GM12878 (cell line): ENCODE measurements at regions not wholly inside any gene's neighbourhood (a gene's known extent, or its start where the extent isn't known, plus 50 kb on each side); places are given as distances from the start of the nearest gene placed in this dataset.

Source experiments
- ATAC-seq: fragments of 200-7000 bp; cut with Tn5 transposase; 3 replicates; pipeline ENCODE4 v1.9.1; 2020; ENCODE audit warnings: mild to moderate bottlenecking, moderate library complexity
- BruUV-seq: library from RNA; stranded (reverse); fragments of 400-500 nt; replicated peaks from 2 replicates; lab custom pipeline; 2021; lab: Mats Ljungman, UMichigan
- CTCF ChIA-PET: fragments of 300-600 bp; sonication (Branson Sonifier 250); formaldehyde crosslinking; extraction: SDS; loops from one replicate; lab custom pipeline; 2021; ENCODE audit warnings: inconsistent platforms; lab: Yijun Ruan, JAX
- POLR2A ChIA-PET: fragments of 350-600 bp; formaldehyde crosslinking; extraction: SDS; loops from one replicate; lab custom pipeline; 2021; ENCODE audit warnings: inconsistent platforms; lab: Charles Lee
- RAD21 ChIA-PET: fragments of 300-600 bp; sonication (Branson Sonifier 250); formaldehyde crosslinking; loops from one replicate; lab custom pipeline; 2023; ENCODE audit warnings: antibody characterized with exemption; ENCODE audit not compliant: unreplicated experiment; lab: Charles Lee
- SMC1A ChIA-PET: fragments of 300-600 bp; sonication (Branson Sonifier 250); formaldehyde crosslinking; loops from one replicate; lab custom pipeline; 2023; ENCODE audit not compliant: unreplicated experiment, uncharacterized antibody; lab: Charles Lee
- DNase-seq: peaks from one replicate; pipeline ENCODE4 v3.0.0-alpha.2; 2011; ENCODE audit warnings: low read depth, low spot score
- FAIRE-seq: peaks from 3 replicates; lab custom pipeline; 2011; peaks lifted over from hg19 to GRCh38; lab: Jason Lieb, UNC
- H2AFZ ChIP-seq: 2 replicates; pipeline ENCODE4 v1.6.0; 2011; ENCODE audit warnings: low read depth, low read length, control low read depth; ENCODE audit not compliant: control insufficient read depth
- H3K27ac ChIP-seq: 2 replicates; pipeline ENCODE4 v1.5.1; 2011; ENCODE audit warnings: control low read depth; ENCODE audit not compliant: control insufficient read depth, insufficient read depth
- H3K27me3 ChIP-seq, 2 experiments: replicated peaks in 1 of 2; 2 replicates each; pipeline versions ENCODE4 v1.6.0 to v1.6.1; 2011; ENCODE audit warnings: low read length in 1 of 2; ENCODE audit not compliant: control insufficient read depth in 2 of 2, insufficient read depth in 2 of 2
- H3K36me3 ChIP-seq, 2 experiments: 2 replicates each; pipeline ENCODE4 v1.5.1; 2011; ENCODE audit warnings: low read length in 1 of 2; ENCODE audit not compliant: control insufficient read depth in 2 of 2, insufficient read depth in 2 of 2
- H3K4me1 ChIP-seq: 2 replicates; pipeline ENCODE4 v1.6.1; 2011; ENCODE audit warnings: mild to moderate bottlenecking, low read length, moderate library complexity, mixed read lengths; ENCODE audit not compliant: control insufficient read depth, insufficient read depth
- H3K4me2 ChIP-seq: 2 replicates; pipeline ENCODE4 v1.6.0; 2011; ENCODE audit warnings: control low read depth; ENCODE audit not compliant: control insufficient read depth, insufficient read depth
- H3K4me3 ChIP-seq: fragments of 200-600 bp; sonication (generic); 2 replicates; pipeline ENCODE4 v1.5.1; 2016
- H3K79me2 ChIP-seq: 2 replicates; pipeline ENCODE4 v1.6.0; 2011; ENCODE audit warnings: low read length; ENCODE audit not compliant: control insufficient read depth, insufficient read depth
- H3K9ac ChIP-seq: 2 replicates; pipeline ENCODE4 v1.8.0; 2011; ENCODE audit warnings: low read length, control low read depth, mixed read lengths; ENCODE audit not compliant: control insufficient read depth, insufficient read depth
- H3K9me3 ChIP-seq: replicated peaks from 3 replicates; pipeline ENCODE4 v1.5.1; 2011; ENCODE audit warnings: mild to moderate bottlenecking, low read length; ENCODE audit not compliant: control insufficient read depth, insufficient read depth
- H4K20me1 ChIP-seq: 2 replicates; pipeline ENCODE4 v1.6.0; 2011; ENCODE audit not compliant: control insufficient read depth, insufficient read depth
- CBFB ChIP-seq: IDR thresholded peaks from 2 replicates; pipeline ENCODE4 v1.6.1; 2016; ENCODE audit warnings: antibody characterized with exemption, low read depth
- HCFC1 ChIP-seq: fragments of 150-350 bp; IDR thresholded peaks from 2 replicates; pipeline ENCODE4 v1.6.1; 2014; ENCODE audit warnings: low read length
- IRF5 ChIP-seq: fragments of 450-650 bp; IDR thresholded peaks from 2 replicates; pipeline ENCODE4 v1.6.1; 2017; ENCODE audit warnings: borderline replicate concordance
- MTA2 ChIP-seq: fragments of 450-650 bp; IDR thresholded peaks from 2 replicates; pipeline ENCODE4 v1.6.1; 2016; ENCODE audit warnings: low read depth, mild to moderate bottlenecking, moderate library complexity
- NBN ChIP-seq: fragments of 450-650 bp; IDR thresholded peaks from 2 replicates; pipeline ENCODE4 v1.6.1; 2016
- PAX8 ChIP-seq: fragments of 450-650 bp; IDR thresholded peaks from 2 replicates; pipeline ENCODE4 v1.6.1; 2017; ENCODE audit warnings: mild to moderate bottlenecking, moderate library complexity
- TCF12 ChIP-seq: IDR thresholded peaks from 2 replicates; pipeline ENCODE4 v1.6.1; 2011; ENCODE audit warnings: low read depth, mild to moderate bottlenecking, low read length
- WGBS: methylation state at CpG from one replicate; pipeline ENCODE4 v1.1.6; 2016; ENCODE audit warnings: low lambda C conversion rate; ENCODE audit not compliant: insufficient replicate concordance, insufficient coverage; ENCODE audit errors: missing lambda C conversion rate; 5-methylcytosine and 5-hydroxymethylcytosine counted together
- in situ Hi-C: fragments of 300-500 bp; cut with MboI; formaldehyde crosslinking; loops from 9 replicates; pipeline ENCODE4 v1.14.3; 2018; ENCODE audit warnings: mixed read lengths
- intact Hi-C: fragments of 100-400 bp; cut with micrococcal nuclease; formaldehyde crosslinking; loops from one replicate; pipeline ENCODE4 v1.14.2; 2022; ENCODE audit not compliant: unreplicated experiment
- TF ChIP-seq, protein P1 (sequence below): IDR thresholded peaks from 2 replicates; pipeline ENCODE4 v1.6.1; 2012; ENCODE audit warnings: mild to moderate bottlenecking, low read depth, low read length
- TF ChIP-seq, protein P2 (sequence below): fragments of 450-650 bp; IDR thresholded peaks from 2 replicates; pipeline ENCODE4 v1.6.1; 2014; ENCODE audit warnings: mild to moderate bottlenecking
- TF ChIP-seq, protein P3 (sequence below): fragments of 450-650 bp; formaldehyde crosslinking; IDR thresholded peaks from 2 replicates; pipeline ENCODE4 v1.4.0; 2022; ENCODE audit warnings: mild to moderate bottlenecking, moderate library complexity
- TF ChIP-seq, protein P4 (sequence below): fragments of 450-650 bp; IDR thresholded peaks from 2 replicates; pipeline ENCODE4 v1.6.1; 2017; ENCODE audit warnings: mild to moderate bottlenecking, low read depth, inconsistent platforms; ENCODE audit not compliant: poor library complexity, severe bottlenecking

GRCh38 chr6:93684339-93684738 is 265.0 kb upstream of the EPHA7 start (continued):
- no peak for TF ChIP-seq IRF5

- intact Hi-C loops (no loop called here), in situ Hi-C loops (no loop called here)
- DNase-seq (no peak), ATAC-seq (no peak), FAIRE-seq (no peak)
- POLR2A ChIA-PET = no interaction called here
- H3K79me2 ChIP-seq = no peaks in the 10 kb centered on the region
- no peak overlapping the region for H3K9ac ChIP-seq
- H3K27ac ChIP-seq = no peak overlapping the region
- H3K4me2 ChIP-seq = no peak overlapping the region
- H4K20me1 ChIP-seq = no peaks in the 10 kb centered on the region
- H3K4me1 ChIP-seq = no peaks in the 10 kb centered on the region
- CTCF ChIA-PET = interaction anchor here (1.6 kb wide), 1 partner anchor 38 kb away, joined by 3 read pairs; no protein-coding TSS in a partner anchor
- no peaks in the 10 kb centered on the region for H3K36me3 ChIP-seq
- H2AFZ ChIP-seq = no peak overlapping the region
- WGBS = 58% methylated on average over 2 of the region's 3 CpGs
- no peaks in the 10 kb centered on the region for H3K27me3 ChIP-seq
- no peaks in the 10 kb centered on the region for H3K9me3 ChIP-seq
- SMC1A ChIA-PET = no interaction called here
- RAD21 ChIA-PET = no interaction called here
- no peak overlapping the region for H3K4me3 ChIP-seq
- BruUV-seq = no TSS peak
- TF ChIP-seq PAX8 = no peak
- TF ChIP-seq, protein P1, sequence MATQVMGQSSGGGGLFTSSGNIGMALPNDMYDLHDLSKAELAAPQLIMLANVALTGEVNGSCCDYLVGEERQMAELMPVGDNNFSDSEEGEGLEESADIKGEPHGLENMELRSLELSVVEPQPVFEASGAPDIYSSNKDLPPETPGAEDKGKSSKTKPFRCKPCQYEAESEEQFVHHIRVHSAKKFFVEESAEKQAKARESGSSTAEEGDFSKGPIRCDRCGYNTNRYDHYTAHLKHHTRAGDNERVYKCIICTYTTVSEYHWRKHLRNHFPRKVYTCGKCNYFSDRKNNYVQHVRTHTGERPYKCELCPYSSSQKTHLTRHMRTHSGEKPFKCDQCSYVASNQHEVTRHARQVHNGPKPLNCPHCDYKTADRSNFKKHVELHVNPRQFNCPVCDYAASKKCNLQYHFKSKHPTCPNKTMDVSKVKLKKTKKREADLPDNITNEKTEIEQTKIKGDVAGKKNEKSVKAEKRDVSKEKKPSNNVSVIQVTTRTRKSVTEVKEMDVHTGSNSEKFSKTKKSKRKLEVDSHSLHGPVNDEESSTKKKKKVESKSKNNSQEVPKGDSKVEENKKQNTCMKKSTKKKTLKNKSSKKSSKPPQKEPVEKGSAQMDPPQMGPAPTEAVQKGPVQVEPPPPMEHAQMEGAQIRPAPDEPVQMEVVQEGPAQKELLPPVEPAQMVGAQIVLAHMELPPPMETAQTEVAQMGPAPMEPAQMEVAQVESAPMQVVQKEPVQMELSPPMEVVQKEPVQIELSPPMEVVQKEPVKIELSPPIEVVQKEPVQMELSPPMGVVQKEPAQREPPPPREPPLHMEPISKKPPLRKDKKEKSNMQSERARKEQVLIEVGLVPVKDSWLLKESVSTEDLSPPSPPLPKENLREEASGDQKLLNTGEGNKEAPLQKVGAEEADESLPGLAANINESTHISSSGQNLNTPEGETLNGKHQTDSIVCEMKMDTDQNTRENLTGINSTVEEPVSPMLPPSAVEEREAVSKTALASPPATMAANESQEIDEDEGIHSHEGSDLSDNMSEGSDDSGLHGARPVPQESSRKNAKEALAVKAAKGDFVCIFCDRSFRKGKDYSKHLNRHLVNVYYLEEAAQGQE = no peak
- TF ChIP-seq HCFC1 = no peak
- TF ChIP-seq, protein P2, sequence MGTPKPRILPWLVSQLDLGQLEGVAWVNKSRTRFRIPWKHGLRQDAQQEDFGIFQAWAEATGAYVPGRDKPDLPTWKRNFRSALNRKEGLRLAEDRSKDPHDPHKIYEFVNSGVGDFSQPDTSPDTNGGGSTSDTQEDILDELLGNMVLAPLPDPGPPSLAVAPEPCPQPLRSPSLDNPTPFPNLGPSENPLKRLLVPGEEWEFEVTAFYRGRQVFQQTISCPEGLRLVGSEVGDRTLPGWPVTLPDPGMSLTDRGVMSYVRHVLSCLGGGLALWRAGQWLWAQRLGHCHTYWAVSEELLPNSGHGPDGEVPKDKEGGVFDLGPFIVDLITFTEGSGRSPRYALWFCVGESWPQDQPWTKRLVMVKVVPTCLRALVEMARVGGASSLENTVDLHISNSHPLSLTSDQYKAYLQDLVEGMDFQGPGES = no peak
- TF ChIP-seq CBFB = no peak
- no peak for TF ChIP-seq TCF12
- TF ChIP-seq, protein P3, sequence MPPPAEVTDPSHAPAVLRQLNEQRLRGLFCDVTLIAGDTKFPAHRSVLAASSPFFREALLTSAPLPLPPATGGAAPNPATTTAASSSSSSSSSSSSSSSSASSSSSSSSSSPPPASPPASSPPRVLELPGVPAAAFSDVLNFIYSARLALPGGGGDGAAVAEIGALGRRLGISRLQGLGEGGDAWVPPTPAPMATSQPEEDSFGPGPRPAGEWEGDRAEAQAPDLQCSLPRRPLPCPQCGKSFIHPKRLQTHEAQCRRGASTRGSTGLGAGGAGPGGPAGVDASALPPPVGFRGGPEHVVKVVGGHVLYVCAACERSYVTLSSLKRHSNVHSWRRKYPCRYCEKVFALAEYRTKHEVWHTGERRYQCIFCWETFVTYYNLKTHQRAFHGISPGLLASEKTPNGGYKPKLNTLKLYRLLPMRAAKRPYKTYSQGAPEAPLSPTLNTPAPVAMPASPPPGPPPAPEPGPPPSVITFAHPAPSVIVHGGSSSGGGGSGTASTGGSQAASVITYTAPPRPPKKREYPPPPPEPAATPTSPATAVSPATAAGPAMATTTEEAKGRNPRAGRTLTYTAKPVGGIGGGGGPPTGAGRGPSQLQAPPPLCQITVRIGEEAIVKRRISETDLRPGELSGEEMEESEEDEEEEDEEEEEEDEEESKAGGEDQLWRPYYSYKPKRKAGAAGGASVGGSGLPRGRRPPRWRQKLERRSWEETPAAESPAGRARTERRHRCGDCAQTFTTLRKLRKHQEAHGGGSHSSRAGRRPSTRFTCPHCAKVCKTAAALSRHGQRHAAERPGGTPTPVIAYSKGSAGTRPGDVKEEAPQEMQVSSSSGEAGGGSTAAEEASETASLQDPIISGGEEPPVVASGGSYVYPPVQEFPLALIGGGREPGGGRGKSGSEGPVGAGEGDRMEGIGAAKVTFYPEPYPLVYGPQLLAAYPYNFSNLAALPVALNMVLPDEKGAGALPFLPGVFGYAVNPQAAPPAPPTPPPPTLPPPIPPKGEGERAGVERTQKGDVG (CRISPR knock-in tag) = no peak
- TF ChIP-seq MTA2 = no peak
- TF ChIP-seq NBN = no peak
- TF ChIP-seq, protein P4, sequence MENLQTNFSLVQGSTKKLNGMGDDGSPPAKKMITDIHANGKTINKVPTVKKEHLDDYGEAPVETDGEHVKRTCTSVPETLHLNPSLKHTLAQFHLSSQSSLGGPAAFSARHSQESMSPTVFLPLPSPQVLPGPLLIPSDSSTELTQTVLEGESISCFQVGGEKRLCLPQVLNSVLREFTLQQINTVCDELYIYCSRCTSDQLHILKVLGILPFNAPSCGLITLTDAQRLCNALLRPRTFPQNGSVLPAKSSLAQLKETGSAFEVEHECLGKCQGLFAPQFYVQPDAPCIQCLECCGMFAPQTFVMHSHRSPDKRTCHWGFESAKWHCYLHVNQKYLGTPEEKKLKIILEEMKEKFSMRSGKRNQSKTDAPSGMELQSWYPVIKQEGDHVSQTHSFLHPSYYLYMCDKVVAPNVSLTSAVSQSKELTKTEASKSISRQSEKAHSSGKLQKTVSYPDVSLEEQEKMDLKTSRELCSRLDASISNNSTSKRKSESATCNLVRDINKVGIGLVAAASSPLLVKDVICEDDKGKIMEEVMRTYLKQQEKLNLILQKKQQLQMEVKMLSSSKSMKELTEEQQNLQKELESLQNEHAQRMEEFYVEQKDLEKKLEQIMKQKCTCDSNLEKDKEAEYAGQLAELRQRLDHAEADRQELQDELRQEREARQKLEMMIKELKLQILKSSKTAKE = no peak
These were observed 260.5 kb upstream of the EPHA7 start for GRCh38 chr6:93679836-93680235.
